HepG2 (cell line): ENCODE measurements at regions not wholly inside any gene's neighbourhood (a gene's known extent, or its start where the extent isn't known, plus 50 kb on each side); places are given as distances from the start of the nearest gene placed in this dataset.

Experiments
- ATAC-seq: fragments of 200-7000 bp; cut with Tn5 transposase; 3 replicates; pipeline ENCODE4 v1.9.1; 2020; ENCODE audit warnings: mild to moderate bottlenecking, moderate library complexity
- BruUV-seq: library from RNA; stranded (reverse); fragments of 400-500 nt; replicated peaks from 2 replicates; lab custom pipeline; 2021; lab: Mats Ljungman, UMichigan
- CTCF ChIA-PET: fragments of 300-600 bp; formaldehyde crosslinking; extraction: SDS; loops from one replicate; lab custom pipeline; 2021; ENCODE audit warnings: low total read pairs, inconsistent platforms, low intra/inter-chr PET ratio; lab: Yijun Ruan, JAX
- POLR2A ChIA-PET: fragments of 350-600 bp; sonication (Branson Sonifier 250); formaldehyde crosslinking; loops from one replicate; lab custom pipeline; 2020; ENCODE audit warnings: antibody characterized with exemption, inconsistent platforms; lab: Yijun Ruan, JAX
- DNase-seq: peaks from one replicate; pipeline ENCODE4 v3.0.0-alpha.2; 2015; ENCODE audit warnings: low spot score
- FAIRE-seq: peaks from 3 replicates; lab custom pipeline; 2011; peaks lifted over from hg19 to GRCh38; lab: Jason Lieb, UNC
- H2AFZ ChIP-seq: one replicate; pipeline ENCODE4 v1.6.1; 2011; ENCODE audit warnings: low read length, inconsistent platforms
- H3K27ac ChIP-seq: fragments of 300-600 bp; 3 replicates; pipeline ENCODE4 v1.8.0; 2011; ENCODE audit warnings: mixed run types, mild to moderate bottlenecking, mixed read lengths, low read length, inconsistent platforms; ENCODE audit not compliant: insufficient read depth; ENCODE audit errors: extremely low read length
- H3K27me3 ChIP-seq, 2 experiments: fragments of 200-600 bp in 1 of 2; 2 replicates in 1 of 2; 3 replicates in 1 of 2; pipeline versions ENCODE4 v1.6.0 to v1.8.0; 2011; ENCODE audit warnings: low read length in 2 of 2, mild to moderate bottlenecking in 2 of 2, moderate library complexity in 2 of 2, inconsistent platforms in 1 of 2; ENCODE audit not compliant: insufficient read depth in 2 of 2, control insufficient read depth in 1 of 2
- H3K36me3 ChIP-seq, 2 experiments: fragments of 200-600 bp in 1 of 2; replicated peaks in 1 of 2; 2 replicates in 1 of 2; 3 replicates in 1 of 2; pipeline versions ENCODE4 v1.5.1 to v1.8.0; 2011; ENCODE audit warnings: low read length in 2 of 2, inconsistent platforms in 1 of 2; ENCODE audit not compliant: insufficient read depth in 2 of 2, control insufficient read depth in 1 of 2
- H3K4me1 ChIP-seq: 2 replicates; pipeline ENCODE4 v1.5.1; 2012; ENCODE audit warnings: low read length, inconsistent platforms; ENCODE audit not compliant: insufficient read depth
- H3K4me2 ChIP-seq: 2 replicates; pipeline ENCODE4 v1.6.0; 2011; ENCODE audit warnings: low read depth, low read length, inconsistent platforms
- H3K4me3 ChIP-seq, 3 experiments: fragments of 200-600 bp in 1 of 3; sonication (generic), shearing (Covaris generic) in 1 of 3; replicated peaks in 1 of 3; 2 replicates each; pipeline ENCODE4 v1.5.1; 2011 to 2016; ENCODE audit warnings: low read length in 3 of 3, inconsistent platforms in 2 of 3, low read depth in 2 of 3, mild to moderate bottlenecking in 2 of 3, control low read depth in 1 of 3, mixed read lengths in 1 of 3; ENCODE audit not compliant: insufficient read depth in 1 of 3
- H3K79me2 ChIP-seq: one replicate; pipeline ENCODE4 v1.6.1; 2011; ENCODE audit warnings: low read length, inconsistent platforms; ENCODE audit not compliant: insufficient read depth
- H3K9ac ChIP-seq: 2 replicates; pipeline ENCODE4 v1.6.0; 2011; ENCODE audit warnings: mild to moderate bottlenecking, low read depth, low read length, inconsistent platforms; ENCODE audit not compliant: insufficient read depth
- H3K9me3 ChIP-seq: 2 replicates; pipeline ENCODE4 v1.5.1; 2012; ENCODE audit warnings: mild to moderate bottlenecking, low read length
- H4K20me1 ChIP-seq: 2 replicates; pipeline ENCODE4 v1.6.0; 2011; ENCODE audit warnings: inconsistent platforms, mild to moderate bottlenecking, low read length, moderate library complexity; ENCODE audit not compliant: insufficient read depth
- AHDC1 ChIP-seq: sonication (generic); formaldehyde crosslinking; IDR thresholded peaks from 2 replicates; pipeline ENCODE4 v1.5.1; 2020; ENCODE audit warnings: mild to moderate bottlenecking, missing genetic modification reagents, borderline replicate concordance
- ARNT ChIP-seq: fragments of 450-650 bp; IDR thresholded peaks from 2 replicates; pipeline ENCODE4 v1.6.1; 2017
- BRCA1 ChIP-seq: sonication (generic); formaldehyde crosslinking; IDR thresholded peaks from 2 replicates; pipeline ENCODE4 v1.4.0; 2020; ENCODE audit warnings: missing genetic modification reagents
- E2F5 ChIP-seq: sonication (generic); formaldehyde crosslinking; conservative IDR thresholded peaks from 2 replicates; pipeline ENCODE4 v1.4.0; 2020; ENCODE audit warnings: missing genetic modification reagents
- GMEB1 ChIP-seq: sonication (generic); formaldehyde crosslinking; IDR thresholded peaks from 2 replicates; pipeline ENCODE4 v1.5.1; 2020; ENCODE audit warnings: missing genetic modification reagents, mild to moderate bottlenecking, borderline replicate concordance
- PLRG1 ChIP-seq: fragments of 450-650 bp; conservative IDR thresholded peaks from 2 replicates; pipeline ENCODE4 v1.6.1; 2016
- WGBS: methylation state at CpG from one replicate; pipeline ENCODE4 v1.1.6; 2017; ENCODE audit warnings: low lambda C conversion rate; 5-methylcytosine and 5-hydroxymethylcytosine counted together
- in situ Hi-C: cut with HindIII; loops from 2 replicates; pipeline ENCODE4 v1.10.0; 2017; ENCODE audit warnings: low pct_unique_long_range_greater_than_20kb; ENCODE audit not compliant: extremely low pct_ligation_motif_present
- intact Hi-C: fragments of 100-400 bp; cut with micrococcal nuclease; formaldehyde crosslinking; loops from one replicate; pipeline ENCODE4 v1.10.0; 2022; ENCODE audit not compliant: unreplicated experiment
- TF ChIP-seq, protein P1 (sequence below): IDR thresholded peaks from 2 replicates; pipeline ENCODE4 v1.6.1; 2016; ENCODE audit warnings: mild to moderate bottlenecking

GRCh38 chr17:70691150-70691549 is 521.8 kb downstream of the KCNJ2 start:
- intact Hi-C loops: no loop called here
- no peak for TF ChIP-seq PLRG1
- TF ChIP-seq GMEB1 (CRISPR knock-in tag): no peak
- TF ChIP-seq ARNT: no peak
- TF ChIP-seq BRCA1 (CRISPR knock-in tag): no peak
- no peak for TF ChIP-seq AHDC1
- no peak for TF ChIP-seq E2F5
- TF ChIP-seq, protein P1, sequence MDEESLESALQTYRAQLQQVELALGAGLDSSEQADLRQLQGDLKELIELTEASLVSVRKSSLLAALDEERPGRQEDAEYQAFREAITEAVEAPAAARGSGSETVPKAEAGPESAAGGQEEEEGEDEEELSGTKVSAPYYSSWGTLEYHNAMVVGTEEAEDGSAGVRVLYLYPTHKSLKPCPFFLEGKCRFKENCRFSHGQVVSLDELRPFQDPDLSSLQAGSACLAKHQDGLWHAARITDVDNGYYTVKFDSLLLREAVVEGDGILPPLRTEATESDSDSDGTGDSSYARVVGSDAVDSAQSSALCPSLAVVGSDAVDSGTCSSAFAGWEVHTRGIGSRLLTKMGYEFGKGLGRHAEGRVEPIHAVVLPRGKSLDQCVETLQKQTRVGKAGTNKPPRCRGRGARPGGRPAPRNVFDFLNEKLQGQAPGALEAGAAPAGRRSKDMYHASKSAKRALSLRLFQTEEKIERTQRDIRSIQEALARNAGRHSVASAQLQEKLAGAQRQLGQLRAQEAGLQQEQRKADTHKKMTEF: no peak
- TF ChIP-seq, all 625 proteins: peak for 0
- DNase-seq: no peak
- no peaks in the 10 kb centered on the region for H4K20me1 ChIP-seq
- no peaks in the 10 kb centered on the region for H3K27me3 ChIP-seq
- POLR2A ChIA-PET: no interaction called here
- H3K27ac ChIP-seq: no peak overlapping the region
- CTCF ChIA-PET: no interaction called here
- no peaks in the 10 kb centered on the region for H3K79me2 ChIP-seq
- H3K4me2 ChIP-seq: no peak overlapping the region
- H3K4me1 ChIP-seq: no peaks in the 10 kb centered on the region
- no peak overlapping the region for H2AFZ ChIP-seq
- no peaks in the 10 kb centered on the region for H3K36me3 ChIP-seq
- no peak overlapping the region for H3K4me3 ChIP-seq
- no peak for ATAC-seq
- no TSS peak for BruUV-seq
- H3K9me3 ChIP-seq: no peaks in the 10 kb centered on the region; the same call in 1 of the 2 replicates
- no peak overlapping the region for H3K9ac ChIP-seq
- FAIRE-seq: no peak
- whole genome bisulfite sequencing: 12% methylated on average over 2 of the region's 2 CpGs
- in situ Hi-C loops: no loop called here
